DMS153 treated with DMSO at 0.1 percent for 48 hours (cell line): ENCODE measurements at regions not wholly inside any gene's neighbourhood (a gene's known extent, or its start where the extent isn't known, plus 50 kb on each side); places are given as distances from the start of the nearest gene placed in this dataset.
"Not testable (repeated sequence)": the region's sequence is repeated elsewhere in the genome, so short reads cannot be mapped to it uniquely, and the experiment has no call there.

Experiments
- DNase-seq: peaks from one replicate; lab custom pipeline; 2025; ENCODE audit not compliant: unreplicated experiment; lab: John Stamatoyannopoulos, UW

- no peak for DNase-seq
These were observed 460.7 kb upstream of the ATXN7L3B start for GRCh38 chr12:74076918-74077317.

DNA sequence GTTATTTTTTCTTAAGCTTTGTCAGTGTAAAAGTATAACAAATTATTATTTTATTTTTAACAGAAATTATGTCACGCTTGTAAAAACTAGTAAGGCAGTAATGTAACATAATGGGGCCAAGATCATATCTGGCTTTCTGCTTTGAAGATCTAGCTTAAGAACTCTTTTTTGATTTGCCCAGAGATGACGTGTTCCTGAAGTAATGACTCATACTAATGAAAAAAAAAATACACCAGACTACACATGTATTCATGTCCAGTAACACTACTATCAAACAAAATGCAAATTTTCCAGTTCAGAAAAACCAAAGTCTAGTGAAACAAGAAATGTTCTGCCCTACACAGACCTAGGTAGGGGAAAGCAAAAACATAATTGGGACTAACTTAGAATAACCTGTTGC, 432.2 kb upstream of the ATXN7L3B start:
- DNase-seq = no peak

- DNase-seq = no peak
These were observed 428.9 kb upstream of the ATXN7L3B start for GRCh38 chr12:74108729-74109128.

- DNase-seq = no peak
These were observed 425.8 kb upstream of the ATXN7L3B start for GRCh38 chr12:74111688-74112360.

DNA sequence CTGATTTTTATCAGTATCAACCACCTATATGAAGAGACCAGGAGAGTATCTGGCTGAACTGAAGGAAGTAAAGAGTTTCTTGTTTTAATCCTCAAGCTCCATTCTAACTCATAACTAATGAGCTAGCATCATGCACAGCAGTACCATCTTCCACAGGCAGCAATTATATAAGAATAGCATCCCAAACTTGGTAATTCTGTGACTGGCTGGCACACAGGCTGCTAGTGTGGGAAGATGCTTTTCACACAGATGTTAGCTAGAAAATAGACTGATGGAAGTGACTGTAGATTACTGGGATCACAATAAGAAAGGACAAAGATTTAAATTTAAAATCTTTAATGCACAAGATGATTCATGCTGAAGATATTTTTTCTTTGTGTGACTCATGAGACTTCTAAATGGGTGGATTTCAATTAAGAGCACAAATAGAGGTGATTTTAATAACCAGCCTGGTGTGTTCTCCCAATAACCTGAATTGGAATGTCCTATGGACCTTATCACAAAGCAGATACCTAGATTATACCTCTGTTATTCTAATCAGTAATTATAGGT, 417.7 kb upstream of the ATXN7L3B start:
- no peak for DNase-seq

DNA sequence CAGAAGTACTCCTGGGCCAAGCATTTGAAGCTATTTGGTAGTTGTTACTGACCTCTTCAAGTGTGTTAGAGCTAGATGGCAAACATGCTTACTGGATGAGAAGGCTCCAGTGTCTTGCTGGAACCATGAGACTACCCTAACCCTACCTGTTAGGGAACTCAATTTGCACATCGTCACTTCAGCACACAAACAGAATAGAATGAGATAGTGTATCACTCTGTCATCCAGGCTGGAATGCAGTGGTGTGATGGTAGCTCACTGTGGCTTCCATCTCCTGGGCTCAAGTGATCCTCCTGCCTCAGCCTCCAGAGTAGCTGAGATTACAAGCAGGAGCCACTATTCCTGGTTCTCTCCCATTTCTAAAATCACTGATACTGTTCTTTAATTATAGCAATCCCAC, 417.0 kb upstream of the ATXN7L3B start:
- DNase-seq = no peak

- DNase-seq = no peak
These were observed 407.9 kb upstream of the ATXN7L3B start for GRCh38 chr12:74129702-74130101.

GRCh38 chr12:74144396-74144795, 393.2 kb upstream of the ATXN7L3B start:
- DNase-seq = no peak

DNA sequence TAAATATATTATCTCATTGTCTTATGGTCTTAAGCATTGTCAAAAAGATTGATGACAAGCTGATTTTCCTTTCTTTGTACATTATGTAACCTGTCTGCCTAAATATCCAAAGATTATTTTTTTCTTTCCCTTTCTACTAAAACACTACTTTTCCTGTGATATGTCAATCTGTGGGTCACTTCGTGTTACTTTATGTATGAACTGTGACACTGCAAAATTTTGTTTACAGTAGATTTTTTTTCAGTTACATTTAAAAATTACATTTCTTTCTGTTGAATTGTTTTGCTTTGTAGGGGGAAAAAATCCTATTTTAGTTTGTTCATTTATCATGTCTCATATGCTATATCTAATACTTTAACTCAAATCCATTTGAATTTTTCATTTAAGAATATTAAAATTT, 392.3 kb upstream of the ATXN7L3B start:
- DNase-seq = no peak

- DNase-seq = no peak
These were observed 388.8 kb upstream of the ATXN7L3B start for GRCh38 chr12:74148849-74149248.

DNA sequence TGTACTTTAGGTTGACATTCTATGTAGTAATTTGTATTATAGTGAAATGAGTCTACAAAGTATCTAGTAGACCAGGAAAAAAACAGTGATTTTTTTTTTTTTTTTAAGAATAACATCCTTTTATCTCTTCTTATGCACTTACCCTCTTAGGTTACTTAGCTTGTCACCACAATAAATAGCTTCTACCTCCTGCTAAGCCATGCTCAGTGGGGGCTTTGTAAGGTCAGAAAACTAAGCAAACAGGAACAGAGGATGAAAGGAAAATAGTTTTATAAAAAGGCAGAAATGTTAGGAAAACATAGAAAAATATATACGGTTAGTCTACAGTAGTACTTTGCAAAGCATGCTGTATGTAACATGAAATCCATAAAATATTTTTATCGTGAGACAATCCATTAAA, 385.3 kb upstream of the ATXN7L3B start:
- DNase-seq = no peak

- DNase-seq = no peak
These were observed 371.5 kb upstream of the ATXN7L3B start for GRCh38 chr12:74166096-74166495.

DNA sequence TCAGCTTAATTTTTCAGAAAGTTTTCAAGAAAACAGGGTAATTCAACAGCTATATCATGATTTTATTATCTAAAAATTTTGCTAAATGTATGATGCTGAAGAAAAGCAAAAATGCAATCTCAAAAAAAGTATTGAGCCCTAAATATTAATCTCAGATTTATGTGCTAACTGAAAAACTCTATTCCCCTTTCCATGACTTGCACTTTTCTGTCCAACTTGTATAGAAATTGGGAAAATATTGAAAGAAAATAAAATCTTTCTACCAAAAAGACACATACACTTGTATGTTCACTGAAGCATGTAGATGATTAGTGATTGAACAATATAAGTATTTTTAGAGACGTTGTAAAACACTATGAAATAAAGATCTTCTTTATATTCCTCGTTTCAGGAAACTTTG, 368.0 kb upstream of the ATXN7L3B start:
- DNase-seq = no peak

- DNase-seq = no peak
These were observed 366.8 kb upstream of the ATXN7L3B start for GRCh38 chr12:74170645-74171477.

GRCh38 chr12:74171478-74171909, 366.1 kb upstream of the ATXN7L3B start:
- DNase-seq = no peak

GRCh38 chr12:74174961-74175360, 362.7 kb upstream of the ATXN7L3B start:
- not testable (repeated sequence) for DNase-seq

GRCh38 chr12:74185360-74185759, 352.3 kb upstream of the ATXN7L3B start:
- no peak for DNase-seq

- no peak for DNase-seq
These were observed 344.4 kb upstream of the ATXN7L3B start for GRCh38 chr12:74193191-74193590.

- DNase-seq = no peak
These were observed 333.4 kb upstream of the ATXN7L3B start for GRCh38 chr12:74204236-74204635.

DNA sequence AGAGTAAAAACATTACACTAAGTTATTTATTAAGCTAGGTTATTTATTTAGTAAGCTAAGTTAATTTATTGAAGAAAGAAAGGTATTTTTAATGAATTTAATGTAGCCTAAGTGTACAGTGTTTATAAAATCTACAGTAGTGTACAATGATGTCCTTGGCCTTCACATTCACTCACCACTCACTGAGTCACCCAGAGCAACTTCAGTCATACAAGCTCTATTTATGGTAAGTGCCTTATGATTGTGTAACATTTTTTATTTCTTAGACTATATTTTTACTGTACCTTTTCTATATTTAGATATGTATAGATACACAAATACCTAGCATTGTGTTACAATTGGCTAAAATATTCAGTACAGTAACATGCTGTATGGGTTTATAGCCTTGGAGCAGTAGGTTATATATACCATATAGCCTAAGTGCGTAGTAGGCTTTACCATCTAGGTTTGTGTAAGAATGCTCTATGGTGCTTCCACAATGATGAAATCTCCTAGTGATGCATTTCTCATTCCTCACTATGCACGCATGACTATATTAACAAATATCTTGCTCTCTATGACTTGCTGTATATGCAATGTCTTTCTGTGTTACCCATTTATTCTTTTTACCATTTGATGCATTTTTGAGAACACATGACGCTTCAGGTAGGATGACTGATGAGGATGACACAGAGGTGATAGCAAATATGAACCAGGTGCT, 309.6 kb upstream of the ATXN7L3B start:
- DNase-seq = no peak

DNA sequence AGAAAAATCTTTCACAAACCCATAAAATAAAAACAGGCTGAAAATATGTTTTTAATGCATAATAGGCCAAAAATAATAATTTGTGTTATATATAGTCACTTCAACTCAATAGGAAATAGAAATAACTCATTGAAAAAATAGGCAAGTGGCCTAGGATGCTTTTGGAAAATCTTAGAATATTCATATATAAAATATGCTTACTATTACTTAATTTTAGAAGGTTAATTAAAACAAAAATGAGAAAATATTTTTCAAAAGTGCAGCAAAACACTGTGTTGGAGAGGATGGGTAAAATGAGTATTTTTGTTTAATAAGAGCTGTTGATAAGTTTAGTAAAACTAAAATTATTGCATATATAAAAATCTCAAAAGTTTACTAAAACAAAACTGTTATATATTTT, 308.0 kb upstream of the ATXN7L3B start:
- DNase-seq = no peak

DNA sequence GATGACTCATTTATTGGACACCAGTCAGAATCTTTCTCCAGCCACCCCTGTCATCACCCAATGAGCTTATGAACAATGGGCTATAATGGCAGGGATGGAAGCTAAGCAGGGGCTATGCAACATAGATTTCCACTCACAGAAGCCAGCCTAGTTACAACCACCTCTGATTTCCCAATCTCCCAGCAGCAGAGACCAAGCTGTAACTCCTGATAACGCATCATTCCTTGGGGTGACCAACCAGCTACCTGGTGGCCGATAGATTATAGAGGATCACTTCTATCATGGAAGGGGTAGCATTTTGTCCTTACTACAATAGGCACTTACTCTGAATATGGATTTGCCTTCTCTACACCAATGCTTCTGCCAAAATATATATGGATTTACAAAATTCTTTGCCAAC, 302.3 kb upstream of the ATXN7L3B start:
- DNase-seq = no peak
